T-cell (primary cell): ENCODE measurements at regions not wholly inside any gene's neighbourhood (a gene's known extent, or its start where the extent isn't known, plus 50 kb on each side); places are given as distances from the start of the nearest gene placed in this dataset.

ENCODE experiments used
- ATAC-seq, 4 experiments: fragments of 200-7000 bp in 3 of 4; fragments of 150-1000 bp in 1 of 4; cut with Tn5 transposase; replicated peaks in 1 of 4; 1 replicate in 3 of 4; 2 replicates in 1 of 4; pipeline ENCODE4 v1.10.0; 2021; ENCODE audit warnings: moderate library complexity in 3 of 4, mild to moderate bottlenecking in 2 of 4, moderate number of reproducible peaks in 1 of 4
- CTCF ChIA-PET, 2 donors: fragments of 300-600 bp; sonication (Branson Sonifier 250); formaldehyde crosslinking; loops; one replicate each; lab custom pipeline; 2022; ENCODE audit warnings: antibody characterized with exemption in 2 of 2; lab: Charles Lee
- POLR2A ChIA-PET, 2 donors: fragments of 300-600 bp; sonication (Branson Sonifier 250); formaldehyde crosslinking; loops; one replicate each; lab custom pipeline; 2022; ENCODE audit warnings: antibody characterized with exemption in 2 of 2; lab: Charles Lee
- DNase-seq, 35 experiments: peaks; one replicate each; pipeline versions ENCODE4 v3.0.0 to v3.0.0-alpha.2; 2013 to 2023
- H3K27ac ChIP-seq: one replicate; pipeline ENCODE4 v1.5.1; 2013; ENCODE audit warnings: low read length
- H3K27me3 ChIP-seq, 2 experiments: replicated peaks in 1 of 2; 1 replicate in 1 of 2; 2 replicates in 1 of 2; pipeline versions ENCODE4 v1.6.1 to v1.7.0; 2013; ENCODE audit warnings: low read length in 1 of 2, mixed read lengths in 1 of 2; ENCODE audit not compliant: control insufficient read depth in 2 of 2, insufficient read depth in 2 of 2; ENCODE audit errors: extremely low read depth in 1 of 2
- H3K36me3 ChIP-seq, 2 donors: 1 replicate in 1 of 2; 2 replicates in 1 of 2; pipeline versions ENCODE4 v1.6.1 to v1.7.0; 2013; ENCODE audit warnings: low read length in 1 of 2; ENCODE audit not compliant: control insufficient read depth in 2 of 2, insufficient read depth in 1 of 2; ENCODE audit errors: extremely low read depth in 1 of 2
- H3K4me1 ChIP-seq, 2 experiments: 1 replicate in 1 of 2; 2 replicates in 1 of 2; pipeline versions ENCODE4 v1.6.1 to v1.7.0; 2013; ENCODE audit warnings: low read length in 2 of 2, mixed read lengths in 1 of 2; ENCODE audit not compliant: insufficient read depth in 2 of 2, control insufficient read depth in 1 of 2; ENCODE audit errors: extremely low read depth in 1 of 2
- H3K4me3 ChIP-seq, 2 donors: 1 replicate in 1 of 2; 2 replicates in 1 of 2; pipeline versions ENCODE4 v1.5.1 to v1.7.0; 2013; ENCODE audit warnings: mild to moderate bottlenecking in 2 of 2, low read length in 1 of 2, moderate library complexity in 1 of 2; ENCODE audit not compliant: control insufficient read depth in 1 of 2; ENCODE audit errors: extremely low read depth in 1 of 2
- H3K9me3 ChIP-seq: 2 replicates; pipeline ENCODE4 v1.7.0; 2013
- H3K27ac Mint-ChIP-seq, 2 donors: one replicate each; pipeline ENCODE4 v1.8.0; 2020 to 2021; ENCODE audit warnings: mild to moderate bottlenecking in 2 of 2, mixed read lengths in 2 of 2
- H3K27me3 Mint-ChIP-seq, 2 donors: one replicate each; pipeline ENCODE4 v1.8.0; 2021 to 2022; ENCODE audit warnings: mixed read lengths in 2 of 2
- H3K36me3 Mint-ChIP-seq: one replicate; pipeline ENCODE4 v1.8.0; 2021; ENCODE audit warnings: mixed read lengths
- H3K4me1 Mint-ChIP-seq, 3 donors: one replicate each; pipeline ENCODE4 v1.8.0; 2020 to 2022; ENCODE audit warnings: mixed read lengths in 3 of 3, mild to moderate bottlenecking in 1 of 3
- H3K4me3 Mint-ChIP-seq, 3 donors: one replicate each; pipeline ENCODE4 v1.8.0; 2020 to 2022; ENCODE audit warnings: mild to moderate bottlenecking in 3 of 3, mixed read lengths in 3 of 3, moderate library complexity in 3 of 3
- H3K9me3 Mint-ChIP-seq, 3 donors: one replicate each; pipeline ENCODE4 v1.8.0; 2020 to 2022; ENCODE audit warnings: mixed read lengths in 3 of 3
- WGBS: methylation state at CpG from one replicate; pipeline ENCODE4 v1.1.5; 2013; ENCODE audit warnings: missing lambda C conversion rate; ENCODE audit not compliant: insufficient coverage; 5-methylcytosine and 5-hydroxymethylcytosine counted together

- Mint-ChIP-seq H3K27me3 (no peaks in the 10 kb centered on the region), H3K9me3 (peaks cover 0 to 4% (median 0%) of the 10 kb centered on the region in 3 donors), H3K4me1 (no peaks in the 10 kb centered on the region), H3K36me3 (no peaks in the 10 kb centered on the region), H3K4me3 (no peak overlapping the region), H3K27ac (no peak overlapping the region)
- no peak for DNase-seq
- Histone ChIP-seq H3K9me3 (no peaks in the 10 kb centered on the region), H3K4me3 (no peak overlapping the region), H3K4me1 (no peaks in the 10 kb centered on the region), H3K27me3 (no peaks in the 10 kb centered on the region), H3K36me3 (no peaks in the 10 kb centered on the region), H3K27ac (no peak overlapping the region)
- ChIA-PET POLR2A (no interaction called here), CTCF (no interaction called here)
- no peak for ATAC-seq
Observed at GRCh38 chr11:92391364-92391763, 166.7 kb downstream of the FAT3 start.

- Histone ChIP-seq H3K36me3 (no peaks in the 10 kb centered on the region), H3K27ac (no peak overlapping the region), H3K4me1 (no peaks in the 10 kb centered on the region), H3K27me3 (no peaks in the 10 kb centered on the region), H3K4me3 (no peak overlapping the region), H3K9me3 (no peaks in the 10 kb centered on the region)
- Mint-ChIP-seq H3K4me3 (no peak overlapping the region), H3K27me3 (no peaks in the 10 kb centered on the region), H3K27ac (no peak overlapping the region), H3K36me3 (no peaks in the 10 kb centered on the region), H3K9me3 (peaks cover 0 to 4% (median 0%) of the 10 kb centered on the region in 3 donors), H3K4me1 (no peaks in the 10 kb centered on the region)
- POLR2A ChIA-PET, result no interaction called here
- no peak for ATAC-seq
- CTCF ChIA-PET, result no interaction called here
- DNase-seq, result no peak
- 100% methylated on average over 1 of the region's 6 CpGs for WGBS
Observed at GRCh38 chr11:92391808-92392207, 167.2 kb downstream of the FAT3 start.

- H3K4me1 Mint-ChIP-seq, result no peaks in the 10 kb centered on the region
- no peak overlapping the region for H3K4me3 Mint-ChIP-seq
- no peaks in the 10 kb centered on the region for H3K36me3 ChIP-seq
- no peaks in the 10 kb centered on the region for H3K4me1 ChIP-seq
- H3K27ac Mint-ChIP-seq, result no peak overlapping the region
- ATAC-seq, result no peak
- no peaks in the 10 kb centered on the region for H3K9me3 ChIP-seq
- 73% methylated on average over 2 of the region's 5 CpGs for WGBS
- no peak overlapping the region for H3K27ac ChIP-seq
- DNase-seq, result no peak
- H3K27me3 ChIP-seq, result no peaks in the 10 kb centered on the region
- no peak overlapping the region for H3K4me3 ChIP-seq
- H3K36me3 Mint-ChIP-seq, result no peaks in the 10 kb centered on the region
- peaks cover 0 to 4% (median 0%) of the 10 kb centered on the region in 3 donors for H3K9me3 Mint-ChIP-seq
- no peaks in the 10 kb centered on the region for H3K27me3 Mint-ChIP-seq
- ChIA-PET POLR2A (interaction anchor here in 1 of 2 donors (0.5 kb wide), 1 partner anchor 23 kb away, joined by 3 read pairs; no protein-coding TSS in a partner anchor), CTCF (no interaction called here)
Observed at GRCh38 chr11:92393218-92393617, 168.6 kb downstream of the FAT3 start.

- WGBS, result no CpG with 5 or more reads among the region's 1 CpG
Observed at GRCh38 chr11:92396133-92396532, 171.5 kb downstream of the FAT3 start.

GRCh38 chr11:92397221-92397755 is 172.7 kb downstream of the FAT3 start:
- no peak overlapping the region for H3K4me3 Mint-ChIP-seq
- H3K9me3 ChIP-seq, result no peaks in the 10 kb centered on the region
- no peaks in the 10 kb centered on the region for H3K27me3 Mint-ChIP-seq

More at GRCh38 chr11:92396133-92396532, 171.5 kb downstream of the FAT3 start:
- no peaks in the 10 kb centered on the region for H3K4me1 ChIP-seq
- no peaks in the 10 kb centered on the region for H3K27me3 ChIP-seq
- no peaks in the 10 kb centered on the region for H3K27me3 Mint-ChIP-seq
- no peak for ATAC-seq
- ChIA-PET CTCF (no interaction called here), POLR2A (no interaction called here)
- H3K36me3 Mint-ChIP-seq, result no peaks in the 10 kb centered on the region
- peaks cover 0 to 4% (median 3%) of the 10 kb centered on the region in 3 donors for H3K9me3 Mint-ChIP-seq
- no peaks in the 10 kb centered on the region for H3K4me1 Mint-ChIP-seq
- DNase-seq, result no peak
- H3K27ac Mint-ChIP-seq, result no peak overlapping the region
- no peaks in the 10 kb centered on the region for H3K36me3 ChIP-seq
- H3K27ac ChIP-seq, result no peak overlapping the region
- H3K9me3 ChIP-seq, result no peaks in the 10 kb centered on the region
- H3K4me3 ChIP-seq, result no peak overlapping the region
- H3K4me3 Mint-ChIP-seq, result no peak overlapping the region

GRCh38 chr11:92399705-92400104 is 175.1 kb downstream of the FAT3 start:
- Histone ChIP-seq H3K36me3 (no peaks in the 10 kb centered on the region), H3K4me3 (no peak overlapping the region), H3K27me3 (no peaks in the 10 kb centered on the region), H3K4me1 (no peaks in the 10 kb centered on the region), H3K9me3 (no peaks in the 10 kb centered on the region), H3K27ac (no peak overlapping the region)
- H3K9me3 Mint-ChIP-seq, result peaks cover 0 to 8% (median 3%) of the 10 kb centered on the region in 3 donors
- WGBS, result 100% methylated on average over 1 of the region's 3 CpGs
- H3K27me3 Mint-ChIP-seq, result no peaks in the 10 kb centered on the region
- ATAC-seq (no peak), DNase-seq (no peak)
- ChIA-PET POLR2A (no interaction called here), CTCF (no interaction called here)
- no peaks in the 10 kb centered on the region for H3K4me1 Mint-ChIP-seq
- no peak overlapping the region for H3K4me3 Mint-ChIP-seq
- no peak overlapping the region for H3K27ac Mint-ChIP-seq
- H3K36me3 Mint-ChIP-seq, result no peaks in the 10 kb centered on the region

More at GRCh38 chr11:92397221-92397755, 172.7 kb downstream of the FAT3 start:
- Histone ChIP-seq H3K27me3 (no peaks in the 10 kb centered on the region), H3K27ac (no peak overlapping the region), H3K4me1 (no peaks in the 10 kb centered on the region), H3K4me3 (no peak overlapping the region), H3K36me3 (no peaks in the 10 kb centered on the region)
- ChIA-PET POLR2A (no interaction called here), CTCF (no interaction called here)
- ATAC-seq, result no peak
- H3K27ac Mint-ChIP-seq, result no peak overlapping the region
- H3K4me1 Mint-ChIP-seq, result no peaks in the 10 kb centered on the region
- no peak for DNase-seq
- 97% methylated on average over 4 of the region's 9 CpGs for WGBS
- H3K36me3 Mint-ChIP-seq, result no peaks in the 10 kb centered on the region
- H3K9me3 Mint-ChIP-seq, result peaks cover 0 to 4% (median 3%) of the 10 kb centered on the region in 3 donors

- ATAC-seq, result no peak
- Mint-ChIP-seq H3K36me3 (no peaks in the 10 kb centered on the region), H3K27ac (no peak overlapping the region), H3K4me1 (no peaks in the 10 kb centered on the region), H3K9me3 (peaks cover 0 to 7% (median 4%) of the 10 kb centered on the region in 3 donors), H3K4me3 (no peak overlapping the region), H3K27me3 (no peaks in the 10 kb centered on the region)
- Histone ChIP-seq H3K36me3 (no peaks in the 10 kb centered on the region), H3K27ac (no peak overlapping the region), H3K4me3 (no peak overlapping the region), H3K9me3 (no peaks in the 10 kb centered on the region), H3K27me3 (no peaks in the 10 kb centered on the region), H3K4me1 (no peaks in the 10 kb centered on the region)
- DNase-seq, result no peak
- ChIA-PET POLR2A (no interaction called here), CTCF (no interaction called here)
Observed at GRCh38 chr11:92401520-92401919, 176.9 kb downstream of the FAT3 start.
